Stimulated activated CD8-positive, alpha-beta memory T cell treated with anti-CD3 and anti-CD28 coated beads, Interleukin-7, amount 100 ng/mL, for 24 hours (primary cell): ENCODE measurements at regions not wholly inside any gene's neighbourhood (a gene's known extent, or its start where the extent isn't known, plus 50 kb on each side); places are given as distances from the start of the nearest gene placed in this dataset.

ENCODE experiments used
- DNase-seq: peaks from one replicate; pipeline ENCODE4 v3.0.0-alpha.2; 2020; ENCODE audit warnings: low read depth

DNA sequence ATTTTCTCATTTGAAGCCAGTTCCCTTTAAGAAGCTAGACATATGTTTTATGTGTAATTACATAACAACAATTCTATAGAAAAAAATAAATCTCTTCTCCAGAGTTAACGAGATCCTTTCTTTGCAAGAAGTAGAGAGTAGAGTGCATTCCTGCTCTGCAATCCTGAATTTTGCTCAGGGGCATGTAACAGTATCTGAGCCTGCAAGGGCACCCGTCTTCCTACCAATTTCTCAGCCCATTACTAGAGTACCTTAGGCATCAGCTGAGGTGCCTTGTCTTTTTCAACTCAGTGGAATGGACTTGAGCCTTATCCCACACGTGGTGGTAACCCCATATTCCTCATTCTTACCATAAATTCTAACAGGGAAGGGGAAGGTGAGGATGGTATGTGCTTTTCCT, 205.9 kb downstream of the IKZF2 start:
- DNase-seq, result no peak

DNA sequence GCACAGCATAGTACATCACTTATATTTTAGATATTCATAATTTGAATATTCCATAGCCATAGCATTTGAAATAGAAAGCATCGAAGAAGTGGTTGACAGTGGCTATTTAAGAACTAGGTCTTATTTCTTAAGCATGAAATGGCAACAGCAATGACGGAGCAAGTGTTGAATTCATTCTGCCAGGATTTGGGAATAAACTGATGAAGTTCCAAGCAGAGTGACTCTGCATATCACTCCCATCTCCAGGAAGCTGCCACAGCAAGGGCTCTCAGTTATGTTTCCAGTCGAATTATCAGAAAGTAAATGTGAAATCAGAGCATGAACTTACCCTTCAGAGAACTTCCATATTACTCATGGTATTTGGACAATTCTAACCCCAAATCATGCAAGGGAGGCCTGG, 208.1 kb downstream of the IKZF2 start:
- DNase-seq, result no peak

DNA sequence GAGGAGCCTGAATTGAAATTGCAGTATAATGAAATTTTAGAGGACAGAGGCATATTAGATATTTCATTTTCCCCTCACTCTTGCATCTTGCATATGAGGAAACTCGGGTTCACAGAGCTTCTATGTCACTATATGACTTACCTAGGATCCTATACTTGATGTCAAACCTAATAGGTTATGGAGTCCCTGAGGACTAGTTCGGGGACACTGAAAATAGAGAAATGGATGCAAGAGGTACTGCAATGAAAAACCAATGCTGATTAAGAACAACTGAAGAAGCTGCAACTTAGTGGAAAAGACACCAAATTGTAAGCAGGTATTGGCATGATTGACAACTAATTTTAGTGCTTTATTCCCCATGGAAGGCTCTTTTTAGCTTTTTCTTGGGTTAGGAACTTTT, 210.1 kb downstream of the IKZF2 start:
- DNase-seq, result no peak

DNA sequence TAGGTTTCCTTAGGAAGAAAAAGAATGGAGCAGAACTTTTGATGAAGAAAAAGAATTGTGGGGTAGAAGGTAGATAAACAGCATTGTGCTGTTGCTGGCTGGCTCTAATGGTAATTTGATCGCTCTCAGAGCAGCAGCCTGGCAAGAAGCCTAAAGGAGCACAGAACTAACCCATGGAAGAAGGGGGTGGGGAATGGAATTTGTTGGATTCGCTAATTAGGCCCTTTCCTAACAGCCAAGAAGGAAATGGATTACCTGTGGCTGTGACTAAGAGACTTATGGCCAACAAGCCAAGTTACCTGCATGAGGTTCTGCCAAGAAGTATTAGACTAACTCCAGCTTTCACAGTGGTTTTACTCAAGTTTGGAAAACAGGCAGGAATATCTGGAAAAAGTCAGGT, 210.6 kb downstream of the IKZF2 start:
- no peak for DNase-seq

DNA sequence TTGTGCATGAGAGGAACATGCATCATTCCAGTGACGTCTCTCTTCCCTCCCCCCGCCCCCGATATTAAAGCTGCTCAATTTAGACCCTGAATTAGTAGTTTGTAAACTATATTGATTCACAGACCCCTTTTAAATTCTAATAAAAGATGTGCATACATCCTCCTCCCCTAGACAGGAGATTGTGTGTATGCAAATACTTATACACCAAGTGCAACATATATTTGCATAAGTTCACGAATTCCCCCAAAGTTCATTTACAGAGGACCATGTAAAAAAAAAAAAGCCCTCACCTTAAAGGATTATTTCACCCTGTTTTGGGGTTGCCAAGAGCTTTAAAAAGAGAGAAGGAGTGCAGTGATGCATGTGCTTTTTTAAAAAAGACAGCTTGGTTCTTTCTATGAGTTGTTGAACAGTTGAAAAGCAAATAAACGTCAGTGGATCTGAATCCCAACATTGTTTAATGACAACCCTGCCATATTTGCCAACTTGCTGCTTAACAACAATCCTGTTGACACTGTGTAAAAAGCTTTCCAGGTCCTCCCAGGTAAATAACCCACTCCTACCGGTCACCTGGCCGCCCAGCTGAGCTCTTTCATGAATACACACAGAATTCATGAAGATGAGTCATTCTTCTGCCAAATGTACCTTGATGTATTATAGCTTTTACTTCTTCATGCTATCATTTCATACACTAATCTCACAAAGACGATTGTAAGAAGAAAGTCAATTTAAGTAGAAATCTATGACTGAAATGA, 211.5 kb downstream of the IKZF2 start:
- DNase-seq, result no peak

DNA sequence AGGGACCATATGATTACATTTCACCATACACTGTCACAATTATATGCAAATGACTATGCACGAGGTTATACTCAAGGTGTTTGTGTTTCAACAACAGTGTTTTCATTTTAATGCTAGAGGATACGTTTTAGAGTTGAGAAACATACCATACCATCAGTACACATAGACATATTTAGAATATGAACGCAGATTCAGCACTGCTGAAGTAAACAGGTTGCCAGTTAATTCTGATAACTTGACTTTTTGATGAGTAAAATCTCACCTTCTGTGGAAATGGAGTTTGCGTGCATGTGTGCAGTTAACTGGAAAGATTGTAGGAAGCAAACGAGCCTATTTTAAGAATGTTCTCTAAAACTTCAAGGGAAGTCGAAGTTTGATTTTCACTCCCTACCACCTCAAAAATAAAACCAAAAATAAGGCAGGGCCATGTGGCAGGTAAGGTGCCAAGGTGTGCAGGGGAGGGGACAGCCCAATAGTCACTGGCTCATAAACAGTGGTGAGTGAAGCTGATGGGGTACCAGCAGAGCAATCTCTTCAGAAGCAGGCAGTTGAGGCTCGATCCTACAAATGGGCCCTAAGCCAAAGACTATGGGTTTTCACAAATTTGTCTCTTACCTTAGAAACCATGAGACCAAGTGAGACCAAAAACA, 213.1 kb downstream of the IKZF2 start:
- DNase-seq, result no peak

DNA sequence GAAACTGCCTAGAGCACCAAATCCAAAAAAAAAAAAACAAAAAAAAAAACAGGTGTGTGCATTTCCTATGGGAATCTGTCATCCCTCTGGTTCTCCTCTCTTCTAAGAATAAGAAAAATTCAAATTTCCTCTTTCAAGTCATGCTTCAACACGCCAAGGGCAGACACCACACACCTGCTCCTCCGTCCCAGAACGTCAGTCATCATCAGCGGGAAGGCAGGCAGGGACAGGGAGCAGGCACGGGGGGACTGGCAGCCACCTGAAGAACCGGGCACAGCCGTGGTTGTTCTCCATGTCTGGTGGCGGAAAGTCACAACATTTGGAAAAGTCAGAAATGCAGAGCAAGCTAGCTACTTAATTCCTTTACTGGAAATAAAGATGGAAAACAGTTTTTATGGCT, 214.8 kb downstream of the IKZF2 start:
- no peak for DNase-seq

DNA sequence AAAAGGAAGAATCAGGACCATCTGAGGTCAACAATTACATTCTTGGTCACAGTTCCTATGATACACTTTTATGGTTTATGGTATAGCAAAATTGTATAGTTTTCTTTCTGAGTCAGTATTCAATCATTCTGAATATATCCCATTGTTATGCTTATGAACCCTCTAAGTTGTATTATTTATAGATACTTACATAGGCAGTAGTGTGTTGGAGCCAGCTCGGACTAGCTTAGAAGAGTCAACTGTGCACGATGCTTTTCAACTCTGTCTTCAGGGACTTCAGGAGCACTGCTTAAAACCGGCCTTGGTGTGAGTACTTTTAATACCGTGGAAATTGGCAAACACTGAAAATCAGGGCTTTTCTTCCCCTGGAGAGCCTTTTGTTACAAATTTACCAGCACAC, 215.7 kb downstream of the IKZF2 start:
- DNase-seq, result no peak

DNA sequence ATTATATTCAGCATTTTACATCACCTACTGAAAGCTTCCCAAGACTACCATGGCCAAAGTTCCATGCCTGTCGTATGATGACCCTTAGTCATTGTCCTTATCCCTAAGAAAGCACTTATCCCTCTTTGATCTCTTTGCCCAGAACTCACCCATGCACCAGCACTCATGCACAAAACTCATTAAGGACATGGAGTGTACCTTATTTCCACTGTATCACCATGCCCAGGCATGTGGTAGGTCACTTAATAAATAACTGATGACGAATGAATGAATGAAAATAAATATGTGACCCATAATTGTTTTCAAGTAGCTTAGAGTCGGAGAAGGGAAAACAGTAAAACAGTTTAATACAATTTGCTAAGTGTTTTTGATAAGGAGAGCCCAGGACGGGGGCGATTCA, 220.1 kb downstream of the IKZF2 start:
- DNase-seq, result no peak

DNA sequence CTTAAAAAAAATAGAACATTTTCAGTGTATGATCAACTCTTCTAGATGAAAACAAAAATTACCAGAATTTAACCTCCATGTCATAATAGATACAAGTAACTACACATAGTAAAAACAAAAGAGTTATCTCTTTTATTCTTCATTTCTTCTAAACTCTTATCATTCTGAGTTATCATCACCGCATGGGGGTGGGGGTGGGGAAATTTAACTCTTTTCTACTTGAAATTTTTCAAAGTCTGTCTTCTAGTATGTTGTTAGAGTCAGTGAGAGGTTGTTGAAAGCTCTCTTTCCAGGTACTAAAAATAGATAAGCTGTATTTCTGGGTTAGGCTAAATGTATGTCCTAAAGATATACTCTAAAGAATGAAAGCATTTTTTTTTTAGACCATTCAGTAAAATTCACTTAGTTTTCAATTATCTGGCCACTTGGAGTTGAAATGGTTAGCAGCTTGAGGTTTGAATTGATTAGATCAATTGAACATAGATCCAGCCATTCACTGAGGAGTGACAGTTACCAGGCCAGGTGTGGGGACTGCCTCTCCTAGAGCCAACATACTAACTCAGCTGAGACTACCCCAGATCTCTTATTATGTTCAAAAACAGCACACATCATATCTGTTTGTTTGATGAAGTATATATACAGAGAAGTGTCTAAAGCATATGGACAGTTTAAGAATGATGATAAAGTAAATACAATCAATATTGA, 220.7 kb downstream of the IKZF2 start:
- DNase-seq, result no peak

DNA sequence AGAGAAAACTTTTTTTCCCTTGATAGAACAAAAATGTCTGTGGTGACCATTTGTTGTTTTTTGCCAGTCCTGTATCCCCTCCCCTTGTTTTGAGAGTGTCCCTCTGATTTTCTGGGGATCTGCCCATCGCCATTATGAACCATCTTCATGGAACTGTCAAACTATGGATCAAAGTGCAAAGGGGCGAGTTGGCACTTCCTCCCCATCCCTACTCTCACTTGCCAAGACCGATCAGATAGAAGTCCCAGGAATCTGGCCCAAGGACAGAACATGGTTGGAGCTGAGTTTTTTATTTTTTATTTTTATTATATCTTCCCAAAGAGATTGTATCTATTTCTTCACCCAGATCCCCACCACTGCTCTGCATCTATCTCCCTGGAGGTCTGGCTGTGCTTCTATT, 221.4 kb downstream of the IKZF2 start:
- no peak for DNase-seq

DNA sequence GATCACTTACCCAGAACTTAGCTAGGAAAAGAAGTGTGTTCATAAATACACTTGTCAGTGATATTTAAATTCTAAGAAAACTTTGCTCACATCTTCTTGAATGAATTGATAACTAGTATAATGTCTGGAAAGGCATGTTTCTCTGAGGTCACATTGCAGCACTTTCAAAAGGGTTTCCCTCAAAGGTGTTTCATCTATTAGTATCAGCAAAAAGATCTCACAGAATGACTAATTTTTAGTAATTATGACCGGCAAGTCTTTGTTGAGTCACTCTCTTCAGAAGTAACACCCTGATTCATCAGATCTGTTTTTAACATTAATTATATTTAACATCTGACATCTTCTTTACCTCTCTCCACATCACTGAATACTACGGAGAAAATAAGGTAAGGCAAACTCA, 222.3 kb downstream of the IKZF2 start:
- DNase-seq, result no peak

DNA sequence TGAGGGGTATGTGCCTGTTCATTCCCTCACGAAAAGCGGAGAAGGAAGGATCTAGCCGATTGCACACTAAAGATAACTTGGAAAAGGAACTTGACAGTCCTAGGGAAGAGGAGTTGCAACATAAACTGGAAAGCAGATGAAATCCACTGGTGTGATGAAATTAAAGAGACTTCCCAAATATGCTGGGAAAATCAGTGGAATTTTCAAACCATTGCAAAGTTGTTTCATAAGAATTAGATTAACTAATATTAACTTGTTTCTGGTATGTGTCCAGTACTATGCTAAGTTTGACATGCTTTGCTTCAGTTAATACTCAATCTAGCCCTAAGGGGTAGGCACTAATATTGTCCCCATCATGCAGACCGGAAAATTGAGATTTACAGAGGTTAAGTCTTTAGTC, 222.7 kb downstream of the IKZF2 start:
- no peak for DNase-seq

DNA sequence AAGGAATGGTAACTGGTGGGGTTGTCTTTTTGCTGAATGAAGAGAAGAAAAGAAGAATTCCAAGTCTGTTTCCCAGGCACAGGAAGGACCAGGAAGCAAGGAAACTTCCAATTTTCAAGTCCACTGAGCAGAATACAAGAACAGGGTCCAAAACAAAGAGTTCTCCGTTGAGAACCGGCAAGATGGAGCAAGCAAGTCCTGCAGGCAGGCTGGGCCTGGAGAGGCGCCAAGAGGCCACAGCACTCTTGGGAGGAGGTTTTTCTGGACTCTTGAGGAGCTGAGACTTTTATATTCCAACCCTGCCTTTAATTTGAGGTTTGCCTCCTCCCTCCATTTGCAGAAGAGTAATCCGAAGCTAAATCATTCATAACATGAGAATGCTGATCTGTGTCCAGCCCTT, 224.5 kb downstream of the IKZF2 start:
- DNase-seq, result no peak

DNA sequence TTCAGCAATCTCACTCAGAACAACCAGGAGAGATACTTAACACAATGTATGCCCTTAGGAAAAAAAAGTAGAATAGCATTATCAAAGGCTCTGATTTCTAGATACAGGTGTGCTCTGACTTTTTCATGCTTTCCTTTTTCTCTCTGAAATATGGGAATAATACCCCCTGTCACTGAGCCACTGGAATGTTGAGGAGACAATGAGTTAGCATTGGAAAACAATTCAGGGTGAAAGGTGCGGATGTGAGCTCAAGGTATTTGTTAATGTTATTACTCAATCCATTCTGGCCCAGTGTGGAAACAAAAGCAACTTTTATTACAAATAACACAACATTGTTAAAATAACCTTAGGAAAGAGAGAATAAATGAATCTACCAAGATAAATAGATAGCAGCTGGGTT, 228.0 kb downstream of the IKZF2 start:
- no peak for DNase-seq

DNA sequence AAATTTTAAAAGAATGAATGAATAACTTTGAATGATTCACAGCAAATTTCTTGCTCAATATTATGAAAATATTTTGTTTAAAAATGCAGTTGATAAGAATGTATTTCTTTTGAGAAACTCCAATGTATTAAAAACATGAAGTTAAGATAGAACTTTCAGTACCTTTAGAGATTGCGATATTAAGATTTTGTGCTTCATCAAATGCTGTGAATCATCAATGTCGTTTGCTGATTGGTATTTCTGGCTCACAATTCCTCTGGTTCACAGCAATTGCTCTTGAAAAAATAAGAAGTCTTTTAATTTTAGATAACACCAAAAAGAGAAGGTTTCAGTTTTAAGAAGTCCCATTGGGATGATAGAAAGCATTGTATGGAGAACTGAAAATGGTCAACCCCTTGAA, 228.7 kb downstream of the IKZF2 start:
- DNase-seq, result no peak

DNA sequence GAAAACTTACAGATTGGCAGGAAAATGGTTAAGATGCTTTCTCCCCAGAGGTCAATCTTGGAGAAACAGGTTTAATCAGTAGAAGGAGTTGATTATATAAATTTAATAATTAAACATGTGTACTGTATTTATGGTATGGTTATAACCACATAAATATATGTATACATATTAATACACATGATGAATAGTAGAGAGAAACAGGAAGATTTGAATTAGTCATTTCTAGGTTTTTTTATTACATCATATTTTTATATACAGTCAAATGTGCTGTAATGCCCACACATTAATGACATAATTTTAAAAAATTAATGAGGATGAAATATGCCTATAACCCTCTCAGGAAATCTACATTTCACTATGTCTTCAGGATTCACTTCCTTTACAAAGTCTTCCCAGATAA, 229.7 kb downstream of the IKZF2 start:
- DNase-seq, result no peak

DNA sequence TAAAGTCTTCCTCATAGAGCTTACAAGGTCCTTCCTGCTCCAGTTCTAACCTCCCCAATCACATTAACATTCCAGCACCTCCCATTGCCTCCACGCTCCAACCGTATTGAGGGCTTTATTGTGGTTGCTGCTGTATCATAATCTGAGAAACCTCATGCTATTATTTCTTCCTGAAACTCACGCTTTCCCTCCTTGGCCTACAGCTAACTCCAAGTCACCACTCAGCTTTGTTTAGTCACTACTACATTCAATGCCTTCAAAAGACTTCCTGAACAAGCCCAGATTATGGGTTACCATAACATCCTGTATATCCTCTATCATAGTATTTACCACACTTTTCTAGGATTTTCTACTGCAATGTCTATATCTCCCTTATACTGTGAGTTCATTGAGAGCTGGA, 230.4 kb downstream of the IKZF2 start:
- DNase-seq, result no peak

DNA sequence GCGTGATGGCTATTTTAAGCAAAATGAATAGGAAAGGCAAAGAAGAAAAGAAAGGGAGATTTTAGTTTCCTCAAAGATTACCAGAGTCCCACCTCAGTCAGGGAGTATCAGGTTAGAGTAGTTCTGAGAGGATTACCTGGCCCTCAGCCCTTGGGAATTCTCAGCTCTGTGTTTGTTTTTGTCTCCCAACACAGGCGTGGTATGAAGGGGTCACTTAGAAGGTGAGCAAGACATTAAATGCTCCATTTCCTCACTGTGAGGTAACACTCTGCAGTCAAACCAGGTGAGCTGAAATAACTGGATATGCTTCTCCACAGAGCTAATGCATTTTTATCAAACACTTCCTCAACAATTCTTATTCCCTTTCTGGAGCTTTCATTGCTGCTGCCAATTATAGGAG, 232.2 kb downstream of the IKZF2 start:
- DNase-seq, result no peak

DNA sequence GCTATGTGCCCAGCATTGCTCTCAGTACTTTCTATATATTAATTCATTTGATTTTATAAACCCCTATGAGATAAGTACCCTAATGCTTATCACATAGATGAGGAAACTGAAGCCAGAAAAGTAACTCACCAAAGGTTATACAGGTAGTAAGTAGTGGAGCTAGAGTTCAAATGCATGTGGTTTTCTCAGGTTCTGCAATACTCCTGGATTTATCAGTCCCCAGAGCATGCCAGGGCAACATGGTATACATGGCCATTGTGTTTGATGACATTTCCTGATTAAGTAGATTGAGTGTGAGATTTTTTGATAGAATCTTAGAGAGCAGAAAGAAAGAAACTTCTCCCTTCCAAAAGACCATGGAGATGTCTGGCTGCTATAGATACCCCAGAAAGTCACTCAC, 233.1 kb downstream of the IKZF2 start:
- no peak for DNase-seq

DNA sequence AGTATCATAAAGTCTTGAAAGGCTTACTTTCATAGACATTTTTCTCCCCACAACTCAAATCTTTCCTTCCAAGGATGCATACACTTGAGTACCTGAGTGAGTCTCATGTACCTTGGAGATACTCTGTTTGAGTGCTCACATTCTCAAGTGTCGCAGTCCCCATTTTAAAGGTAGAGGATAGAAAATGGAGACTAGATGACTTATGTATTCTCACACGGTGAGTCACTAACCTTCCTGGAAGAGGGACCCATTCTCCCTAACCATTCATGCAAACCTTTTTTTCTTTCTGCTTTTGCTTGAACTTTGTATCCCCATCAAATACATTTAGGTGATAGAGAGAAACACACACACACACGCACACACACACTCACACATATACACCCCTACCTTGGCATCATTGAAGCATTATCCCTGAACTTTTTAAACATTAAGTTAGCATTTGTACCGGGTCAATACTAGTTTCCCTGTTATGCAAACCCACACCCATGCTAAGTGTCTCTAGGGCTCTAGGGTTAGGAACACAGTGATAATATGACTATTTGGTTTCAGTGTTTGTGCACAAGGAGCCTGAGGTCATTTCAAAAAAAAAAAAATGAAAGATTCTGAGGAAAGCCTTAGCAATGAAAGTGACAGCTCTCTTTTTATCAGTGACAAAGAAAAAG, 236.2 kb downstream of the IKZF2 start:
- no peak for DNase-seq

DNA sequence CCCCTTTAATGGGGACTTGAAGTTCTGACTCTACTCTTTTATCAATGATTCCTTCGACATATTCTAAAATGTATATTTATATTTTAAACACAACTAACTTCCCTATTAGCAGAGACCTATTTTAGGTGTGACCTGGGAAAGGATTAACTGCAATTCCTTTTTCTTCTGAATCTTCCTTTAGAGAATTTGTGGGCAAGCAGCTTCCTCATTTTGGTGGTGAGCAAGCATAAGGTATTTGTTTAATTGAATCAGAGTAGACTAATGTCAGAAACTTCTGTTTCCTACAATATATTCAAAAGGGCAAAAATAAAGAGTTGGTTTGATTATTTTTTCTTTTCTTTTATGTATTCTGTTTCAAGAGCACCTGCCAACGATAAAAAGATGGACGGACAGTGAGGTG, 237.0 kb downstream of the IKZF2 start:
- no peak for DNase-seq
